PC-3 (cell line): ENCODE measurements at regions not wholly inside any gene's neighbourhood (a gene's known extent, or its start where the extent isn't known, plus 50 kb on each side); places are given as distances from the start of the nearest gene placed in this dataset.

ENCODE experiments used
- CTCF ChIP-seq: fragments of 300-600 bp; sonication (generic); conservative IDR thresholded peaks from 2 replicates; pipeline ENCODE4 v1.5.1; 2017; ENCODE audit warnings: antibody characterized with exemption, low read depth, mild to moderate bottlenecking, low read length
- EZH2phosphoT487 ChIP-seq: fragments of 300-600 bp; sonication (generic); IDR thresholded peaks from 2 replicates; pipeline ENCODE4 v1.6.1; 2018; ENCODE audit warnings: mild to moderate bottlenecking, antibody characterized with exemption, low read length, borderline replicate concordance

GRCh38 chr11:109089144-109089543 is 332.8 kb upstream of the C11orf87 start:
- TF ChIP-seq CTCF: no peak
- TF ChIP-seq EZH2phosphoT487: no peak
